Skeletal muscle tissue (tissue), 3 donors: ENCODE measurements at regions not wholly inside any gene's neighbourhood (a gene's known extent, or its start where the extent isn't known, plus 50 kb on each side); places are given as distances from the start of the nearest gene placed in this dataset.

ENCODE experiments used
- H3K27ac ChIP-seq: one replicate; pipeline ENCODE4 v1.7.0; 2013; ENCODE audit warnings: mild to moderate bottlenecking, low read depth, low read length, inconsistent platforms
- H3K27me3 ChIP-seq, 3 donors: one replicate each; pipeline ENCODE4 v1.7.0; 2013; ENCODE audit warnings: low read length in 3 of 3; ENCODE audit not compliant: control insufficient read depth in 3 of 3, insufficient read depth in 3 of 3
- H3K36me3 ChIP-seq, 3 donors: one replicate each; pipeline ENCODE4 v1.7.0; 2013; ENCODE audit warnings: low read length in 3 of 3; ENCODE audit not compliant: control insufficient read depth in 3 of 3, insufficient read depth in 3 of 3
- H3K4me1 ChIP-seq, 3 donors: one replicate each; pipeline ENCODE4 v1.7.0; 2013; ENCODE audit warnings: low read length in 3 of 3, mild to moderate bottlenecking in 3 of 3; ENCODE audit not compliant: control insufficient read depth in 3 of 3, insufficient read depth in 3 of 3
- H3K4me3 ChIP-seq, 3 donors: one replicate each; pipeline ENCODE4 v1.7.0; 2013; ENCODE audit warnings: low read length in 3 of 3
- H3K9ac ChIP-seq, 3 donors: one replicate each; pipeline ENCODE4 v1.7.0; 2013; ENCODE audit warnings: low read length in 3 of 3, mild to moderate bottlenecking in 3 of 3, moderate library complexity in 2 of 3, low read depth in 1 of 3
- H3K9me3 ChIP-seq, 3 donors: one replicate each; pipeline ENCODE4 v1.7.0; 2013; ENCODE audit warnings: low read length in 3 of 3; ENCODE audit not compliant: control insufficient read depth in 3 of 3
- donor health status: Osteomylitis.

GRCh38 chr7:26497801-26498596 is 206.3 kb downstream of the SNX10 start:
- H3K9ac ChIP-seq = no peak overlapping the region

GRCh38 chr7:26499315-26499897 is 207.7 kb downstream of the SNX10 start:
- Histone ChIP-seq H3K36me3 (no peaks in the 10 kb centered on the region), H3K9me3 (no peaks in the 10 kb centered on the region), H3K27ac (no peak overlapping the region), H3K4me1 (no peaks in the 10 kb centered on the region), H3K27me3 (peaks cover 0 to 6% (median 0%) of the 10 kb centered on the region in 3 donors), H3K4me3 (no peak overlapping the region), H3K9ac (no peak overlapping the region)

More at GRCh38 chr7:26497801-26498596, 206.3 kb downstream of the SNX10 start:
- H3K9me3 ChIP-seq = no peaks in the 10 kb centered on the region
- no peak overlapping the region for H3K4me3 ChIP-seq
- no peaks in the 10 kb centered on the region for H3K4me1 ChIP-seq
- no peak overlapping the region for H3K27ac ChIP-seq
- H3K36me3 ChIP-seq = no peaks in the 10 kb centered on the region
- H3K27me3 ChIP-seq = peaks cover 0 to 3% (median 0%) of the 10 kb centered on the region in 3 donors

- no peak overlapping the region for H3K9ac ChIP-seq
- H3K27ac ChIP-seq = no peak overlapping the region
- H3K9me3 ChIP-seq = no peaks in the 10 kb centered on the region
Observed at GRCh38 chr7:26500749-26501352, 209.2 kb downstream of the SNX10 start.

GRCh38 chr7:26504411-26505120 is 212.9 kb downstream of the SNX10 start:
- no peak overlapping the region for H3K27ac ChIP-seq
- H3K36me3 ChIP-seq = no peaks in the 10 kb centered on the region
- no peaks in the 10 kb centered on the region for H3K9me3 ChIP-seq
- H3K9ac ChIP-seq = no peak overlapping the region
- H3K4me3 ChIP-seq = no peak overlapping the region
- peaks cover 0 to 11% (median 9%) of the 10 kb centered on the region in 3 donors for H3K27me3 ChIP-seq
- no peaks in the 10 kb centered on the region for H3K4me1 ChIP-seq

More at GRCh38 chr7:26500749-26501352, 209.2 kb downstream of the SNX10 start:
- Histone ChIP-seq H3K36me3 (no peaks in the 10 kb centered on the region), H3K4me1 (no peaks in the 10 kb centered on the region), H3K27me3 (peaks cover 0 to 6% (median 5%) of the 10 kb centered on the region in 3 donors), H3K4me3 (no peak overlapping the region)

GRCh38 chr7:26506196-26506595 is 214.5 kb downstream of the SNX10 start:
- Histone ChIP-seq H3K9me3 (no peaks in the 10 kb centered on the region), H3K4me1 (no peaks in the 10 kb centered on the region), H3K9ac (no peak overlapping the region), H3K27me3 (peaks cover 0 to 11% (median 9%) of the 10 kb centered on the region in 3 donors), H3K36me3 (no peaks in the 10 kb centered on the region), H3K27ac (no peak overlapping the region), H3K4me3 (no peak overlapping the region)

GRCh38 chr7:26507108-26507987 is 215.7 kb downstream of the SNX10 start:
- Histone ChIP-seq H3K9me3 (no peaks in the 10 kb centered on the region), H3K4me3 (no peak overlapping the region), H3K27ac (no peak overlapping the region), H3K36me3 (no peaks in the 10 kb centered on the region), H3K4me1 (no peaks in the 10 kb centered on the region), H3K9ac (no peak overlapping the region), H3K27me3 (peaks cover 0 to 11% (median 9%) of the 10 kb centered on the region in 3 donors)

- Histone ChIP-seq H3K4me1 (no peaks in the 10 kb centered on the region), H3K27ac (no peak overlapping the region), H3K4me3 (no peak overlapping the region), H3K9ac (no peak overlapping the region), H3K27me3 (peaks cover 0 to 9% (median 7%) of the 10 kb centered on the region in 3 donors), H3K36me3 (no peaks in the 10 kb centered on the region), H3K9me3 (no peaks in the 10 kb centered on the region)
Observed at GRCh38 chr7:26508481-26508880, 216.8 kb downstream of the SNX10 start.

- Histone ChIP-seq H3K36me3 (no peaks in the 10 kb centered on the region), H3K9ac (no peak overlapping the region), H3K4me3 (no peak overlapping the region), H3K4me1 (no peaks in the 10 kb centered on the region), H3K27me3 (peaks cover 0 to 9% (median 5%) of the 10 kb centered on the region in 3 donors), H3K27ac (no peak overlapping the region), H3K9me3 (no peaks in the 10 kb centered on the region)
Observed at GRCh38 chr7:26508917-26509316, 217.3 kb downstream of the SNX10 start.

- Histone ChIP-seq H3K27ac (no peak overlapping the region), H3K36me3 (no peaks in the 10 kb centered on the region), H3K4me1 (peaks cover 0 to 4% (median 1%) of the 10 kb centered on the region in 3 donors), H3K27me3 (peaks cover 0 to 10% (median 8%) of the 10 kb centered on the region in 3 donors), H3K9ac (no peak overlapping the region), H3K9me3 (no peaks in the 10 kb centered on the region), H3K4me3 (no peak overlapping the region)
Observed at GRCh38 chr7:26510231-26510957, 218.7 kb downstream of the SNX10 start.
